GM21529 (cell line): ENCODE measurements at regions not wholly inside any gene's neighbourhood (a gene's known extent, or its start where the extent isn't known, plus 50 kb on each side); places are given as distances from the start of the nearest gene placed in this dataset.

Experiments
- ATAC-seq: cut with Tn5 transposase; IDR thresholded peaks from one replicate; pipeline ENCODE4 v1.9.1; 2021; ENCODE audit not compliant: unreplicated experiment

DNA sequence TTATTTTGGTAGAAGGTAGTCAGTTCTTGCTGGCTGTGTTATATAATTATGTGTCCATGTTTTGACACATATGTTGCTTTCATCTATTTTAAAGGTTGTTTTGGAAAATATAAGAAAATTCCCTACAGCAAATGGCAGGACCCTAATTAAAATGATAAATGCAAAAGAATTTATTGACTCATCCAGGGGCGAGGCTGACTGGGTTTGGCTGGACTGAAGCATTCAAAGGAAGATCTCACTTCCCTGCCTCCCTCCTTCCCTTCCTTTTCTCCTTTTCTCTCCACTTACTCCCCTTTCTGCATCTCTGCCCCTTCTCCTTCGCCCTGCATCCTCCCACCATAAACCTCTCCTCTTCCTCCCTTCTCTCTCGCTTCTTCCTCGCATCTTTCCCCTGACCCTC is 129.6 kb downstream of the SNAPC1 start:
- no peak for ATAC-seq

DNA sequence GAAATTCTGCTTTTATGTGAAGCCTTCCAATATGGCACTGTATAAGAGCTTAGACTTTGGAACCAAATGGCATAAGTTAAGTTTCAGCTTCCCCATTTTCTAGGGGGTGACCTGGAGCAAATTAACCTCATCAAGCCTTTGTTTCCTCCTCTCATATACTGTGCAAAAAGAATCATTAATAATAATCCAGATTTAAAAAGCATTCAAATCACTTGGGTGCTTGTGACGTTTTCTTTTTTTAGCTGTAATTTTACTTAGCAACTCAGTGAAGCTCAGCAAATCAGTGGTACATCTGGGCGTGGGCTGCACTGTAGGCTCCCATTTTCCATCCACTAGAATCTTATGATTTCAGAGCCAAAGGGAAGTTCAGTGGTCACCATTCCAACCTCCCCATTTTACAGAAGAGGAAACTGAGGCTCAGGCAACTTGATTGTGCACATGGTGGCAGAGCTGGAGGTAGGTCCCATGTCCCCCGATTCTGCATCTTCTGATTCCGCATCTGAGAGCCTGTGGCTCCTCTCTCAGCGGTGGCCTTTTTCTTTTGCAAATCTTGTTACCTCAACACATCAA is 131.2 kb downstream of the SNAPC1 start:
- no peak for ATAC-seq

DNA sequence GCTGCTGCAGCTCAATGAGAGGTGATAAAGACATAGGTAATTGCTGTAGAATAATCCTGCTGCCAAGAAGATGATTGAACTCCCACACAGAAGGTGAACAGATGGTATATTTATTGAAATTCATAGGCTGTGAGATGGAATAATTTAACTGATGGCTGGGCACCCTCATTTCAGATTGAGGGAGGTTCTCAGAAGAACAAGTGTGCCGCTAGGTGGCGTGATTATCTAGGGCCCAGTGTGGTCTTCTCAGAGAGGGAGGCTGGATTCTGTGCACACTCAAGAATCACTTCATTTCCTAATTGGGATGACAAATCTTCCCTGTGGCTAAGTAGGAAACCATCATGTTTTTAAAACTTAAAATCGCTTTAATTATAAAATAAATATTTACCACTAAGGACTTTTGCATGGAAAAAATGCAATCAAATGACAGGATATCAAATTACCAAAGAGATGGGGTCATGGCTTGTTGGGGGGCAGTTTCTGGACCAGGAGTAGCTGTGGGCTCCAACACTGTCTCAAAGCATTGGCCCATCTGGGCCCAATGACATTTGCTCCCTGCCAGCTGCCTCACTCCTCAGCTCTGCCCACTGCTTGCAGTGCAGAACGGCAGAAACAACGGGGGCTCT is 132.3 kb downstream of the SNAPC1 start:
- peak; percentile 33 for ATAC-seq

DNA sequence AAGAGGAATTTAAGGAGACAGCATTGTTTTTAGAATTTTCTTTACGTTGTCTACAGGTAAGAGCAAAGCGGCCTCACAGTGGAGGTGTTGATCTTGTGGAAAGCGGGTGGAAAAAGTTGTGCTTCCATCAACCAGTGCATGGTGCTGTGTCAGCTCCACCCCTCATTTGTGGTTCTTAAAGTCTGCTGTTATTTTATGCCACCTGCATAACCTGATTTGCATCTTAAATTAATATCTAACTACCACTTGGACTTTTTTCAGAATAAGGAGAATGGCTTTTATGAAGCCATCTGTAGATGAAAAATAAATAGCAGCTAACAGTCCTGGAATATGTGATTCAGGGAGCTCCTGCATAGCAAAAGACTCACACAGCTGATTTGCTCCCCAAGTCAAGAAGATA is 135.1 kb downstream of the SNAPC1 start:
- no peak for ATAC-seq

DNA sequence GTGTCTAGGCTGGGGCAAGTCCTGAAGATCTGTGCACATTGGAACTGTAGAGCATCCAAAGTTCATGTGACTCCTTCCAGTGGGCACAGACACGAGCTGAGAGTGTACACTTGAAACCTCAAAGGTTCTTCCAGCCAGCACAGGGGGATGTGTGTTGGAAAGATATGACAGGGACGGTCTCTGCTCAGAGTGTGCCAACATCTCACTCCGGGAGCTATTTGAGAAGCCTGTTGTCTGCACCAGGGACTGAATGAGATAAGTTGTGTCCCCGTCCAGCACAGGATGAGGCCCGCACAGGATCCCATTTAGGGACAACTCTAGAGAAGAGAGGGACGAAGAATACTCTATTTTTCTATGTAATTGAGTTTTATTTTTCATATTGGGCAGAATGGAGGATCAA is 136.3 kb downstream of the SNAPC1 start:
- ATAC-seq = no peak

DNA sequence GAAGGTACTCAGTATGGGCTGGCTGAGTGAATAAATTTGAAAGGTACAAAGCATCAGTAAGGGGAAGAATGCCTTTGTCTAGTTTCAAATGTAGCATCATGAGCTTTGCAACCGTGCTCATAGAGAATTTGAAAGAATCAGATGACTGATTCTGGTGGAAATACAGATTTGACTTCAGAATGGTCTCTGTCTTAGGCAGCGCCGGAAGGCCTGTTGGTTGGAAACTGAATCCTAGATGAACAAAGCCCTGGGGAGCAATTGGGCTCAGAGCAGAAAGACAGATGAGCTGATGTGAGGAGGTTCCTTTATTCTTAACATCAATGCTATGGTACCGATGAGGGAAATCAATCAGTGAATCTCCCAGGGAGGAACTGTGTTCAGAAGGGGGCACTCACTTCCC is 137.3 kb downstream of the SNAPC1 start:
- no peak for ATAC-seq

DNA sequence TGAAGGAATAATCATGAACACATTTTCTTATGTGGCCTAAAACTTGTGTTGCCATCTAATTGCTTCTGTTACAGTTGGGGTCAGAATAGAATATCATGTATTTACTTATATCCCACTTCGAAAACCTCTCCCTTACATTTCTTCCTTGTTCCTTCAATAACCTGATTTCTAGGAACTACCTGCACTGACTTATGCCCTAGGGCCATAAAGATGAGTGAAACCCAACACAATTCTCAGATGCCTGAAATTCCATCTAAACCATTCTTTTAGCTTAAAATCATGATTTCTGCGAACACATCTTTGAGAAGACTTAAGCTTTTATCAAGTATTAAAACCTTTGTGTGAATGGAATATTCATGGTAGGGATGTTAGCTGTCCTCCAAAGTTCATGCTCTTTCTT is 142.7 kb downstream of the SNAPC1 start:
- ATAC-seq = no peak

DNA sequence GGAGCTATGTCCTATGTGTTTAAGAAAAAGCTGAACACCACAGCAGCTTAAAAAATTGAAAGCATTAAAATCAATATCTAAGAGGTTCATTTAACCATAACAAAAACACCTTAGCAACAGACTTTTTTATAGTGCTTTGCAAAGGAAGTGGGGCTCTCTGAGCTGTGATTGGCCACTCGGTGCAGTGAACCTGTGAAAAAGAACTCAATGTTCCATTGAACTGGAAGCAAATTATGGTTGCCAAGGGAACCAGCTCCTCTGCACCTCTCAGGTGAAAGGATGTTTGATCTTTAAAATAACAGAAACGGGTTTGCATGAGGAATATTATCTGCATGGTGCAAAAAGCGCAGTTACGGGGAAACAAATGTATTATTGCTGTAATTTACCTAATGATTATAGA is 149.4 kb downstream of the SNAPC1 start:
- ATAC-seq = no peak

DNA sequence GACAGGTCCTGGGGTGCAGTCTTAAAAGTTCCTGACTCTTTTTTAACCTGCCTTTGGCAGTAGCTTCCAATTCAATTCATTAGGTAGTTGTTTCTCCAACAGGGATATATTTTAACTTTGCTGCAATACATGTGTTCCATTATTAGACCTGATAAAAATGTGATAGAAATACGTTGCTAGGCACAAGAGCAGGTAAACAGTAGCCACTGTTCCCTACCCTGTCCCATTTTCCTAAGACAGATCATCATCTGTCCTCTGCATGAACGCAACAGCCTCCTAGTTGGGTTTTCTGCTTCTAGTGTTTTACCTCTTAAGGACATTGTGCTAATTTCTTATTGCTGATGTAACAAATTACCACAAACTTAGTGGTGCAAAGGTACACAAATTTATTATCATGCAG is 156.8 kb downstream of the SNAPC1 start:
- no peak for ATAC-seq

DNA sequence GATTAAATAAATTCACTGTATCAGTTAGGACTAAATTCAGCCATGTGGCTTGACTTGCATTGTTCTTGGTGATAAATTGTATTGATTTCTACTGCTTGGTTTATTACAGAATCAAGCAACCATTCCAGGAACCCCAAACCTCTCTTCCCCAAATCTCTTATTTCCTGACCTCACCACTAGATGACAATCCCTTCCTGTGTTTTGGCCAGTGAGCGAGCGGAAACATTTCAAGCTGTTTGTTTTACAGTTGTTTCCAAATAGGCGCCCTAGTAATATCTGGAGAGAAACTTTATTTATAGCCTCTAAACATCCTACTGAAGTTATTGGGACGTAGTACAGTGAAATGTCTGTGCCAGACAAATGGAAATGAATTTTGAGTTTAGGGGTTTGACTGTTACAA is 161.1 kb downstream of the SNAPC1 start:
- no peak for ATAC-seq

DNA sequence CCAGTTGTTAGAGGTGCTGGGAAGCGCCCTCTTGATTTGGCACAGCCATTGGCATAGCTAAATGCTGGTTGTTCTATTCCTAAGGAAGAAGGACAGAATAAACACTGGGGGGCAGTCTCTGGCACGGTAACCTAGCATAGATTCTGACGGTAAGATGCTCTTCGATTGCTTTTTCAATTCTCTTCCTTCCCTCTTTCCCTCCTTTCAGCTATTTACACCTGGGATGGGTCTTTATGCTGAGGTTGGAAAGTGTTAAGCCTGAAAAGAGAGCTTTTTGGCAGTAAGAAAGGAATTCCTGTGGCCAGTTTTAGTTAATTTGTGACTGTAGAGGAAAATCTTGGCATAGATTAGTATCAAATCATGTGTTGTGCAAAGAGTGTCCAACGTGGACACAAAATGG is 162.8 kb downstream of the SNAPC1 start:
- no peak for ATAC-seq

DNA sequence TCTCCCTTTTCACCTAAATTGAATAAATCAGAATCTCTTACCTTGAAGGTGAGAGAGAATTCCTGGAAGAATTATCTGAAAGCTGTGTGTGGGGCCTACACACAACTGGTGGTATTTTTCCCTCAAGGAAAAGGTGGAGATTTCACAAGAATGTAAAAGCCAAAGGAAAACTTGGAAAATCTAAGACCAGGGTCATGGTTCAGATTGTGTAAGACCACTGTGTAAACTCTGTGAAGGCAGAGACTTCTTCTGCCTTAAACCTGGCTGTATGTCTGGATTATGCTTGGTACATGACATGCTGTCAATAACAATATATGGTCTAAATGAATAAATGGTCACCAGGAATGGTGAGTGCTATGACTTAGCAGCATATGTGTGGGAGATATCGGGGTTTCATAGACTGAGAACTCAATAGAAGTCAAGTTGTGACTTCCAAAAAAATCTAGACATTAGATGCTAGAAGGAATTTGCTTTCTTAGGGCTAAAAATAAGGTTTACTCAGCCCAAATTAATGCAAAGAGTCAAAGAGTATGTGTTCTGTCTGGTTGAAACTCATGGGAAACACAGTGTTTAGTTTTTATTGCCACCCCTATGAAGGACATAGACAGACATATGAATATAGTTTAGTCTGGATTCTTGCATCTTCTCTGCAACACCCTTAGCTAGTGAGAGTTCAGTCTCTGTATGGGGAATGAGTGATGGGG is 163.7 kb downstream of the SNAPC1 start:
- ATAC-seq = no peak

DNA sequence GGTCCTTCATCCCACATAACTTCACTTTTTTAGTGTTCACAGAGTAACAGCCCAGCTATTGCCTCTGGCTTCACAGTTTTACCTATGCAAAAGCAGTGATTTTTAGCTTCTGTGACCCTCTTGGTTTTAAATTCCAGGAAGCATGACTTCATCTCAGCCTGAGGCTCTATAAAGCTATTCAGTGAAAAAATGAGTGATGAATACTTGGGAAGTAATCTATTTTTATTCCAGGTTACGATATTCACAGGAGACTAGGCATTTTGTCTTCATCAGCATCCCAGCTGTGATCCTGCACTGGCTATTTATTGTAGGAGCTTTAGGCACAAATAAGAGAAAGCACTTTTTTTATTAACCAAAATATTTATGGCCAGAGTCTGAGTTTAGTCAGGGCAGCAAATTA is 164.8 kb downstream of the SNAPC1 start:
- no peak for ATAC-seq

DNA sequence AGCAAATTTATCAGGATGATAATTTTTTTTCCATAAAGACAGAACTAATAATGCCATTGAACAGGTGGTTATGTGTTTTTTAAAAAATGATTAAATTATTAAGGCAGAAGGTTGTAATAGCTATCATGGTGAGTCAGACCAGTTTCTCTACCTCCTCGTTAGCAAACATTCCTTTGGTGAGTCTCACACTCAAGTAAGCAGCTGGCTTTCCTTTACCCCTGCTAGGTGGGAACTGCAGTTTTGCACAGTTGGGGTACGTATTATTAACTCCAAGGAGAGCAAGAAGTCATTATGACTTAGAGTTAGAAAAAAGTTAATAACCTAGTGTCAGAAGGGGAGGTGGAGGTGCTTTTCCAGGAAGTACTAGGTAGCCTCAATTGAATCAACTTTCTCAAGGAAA is 165.3 kb downstream of the SNAPC1 start:
- no peak for ATAC-seq

DNA sequence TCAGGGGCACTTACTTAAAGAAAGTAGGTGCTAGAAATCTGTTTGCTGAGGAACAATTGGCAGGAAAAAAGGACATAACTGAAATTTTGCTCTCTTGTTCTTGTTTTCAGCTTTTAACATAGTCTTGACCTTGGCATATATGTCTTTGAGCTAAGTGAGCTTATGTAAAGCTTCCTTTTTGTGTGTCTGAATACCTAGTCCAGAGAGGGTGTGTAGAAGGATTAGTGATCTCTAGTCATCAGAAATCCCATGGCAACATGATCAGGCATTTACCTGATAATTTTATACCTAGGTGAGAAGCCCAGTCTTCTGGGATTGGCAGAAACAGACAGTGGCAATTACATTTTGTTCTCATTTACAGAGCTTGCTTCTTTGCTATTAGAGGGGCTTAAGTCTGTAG is 166.1 kb downstream of the SNAPC1 start:
- ATAC-seq = no peak

DNA sequence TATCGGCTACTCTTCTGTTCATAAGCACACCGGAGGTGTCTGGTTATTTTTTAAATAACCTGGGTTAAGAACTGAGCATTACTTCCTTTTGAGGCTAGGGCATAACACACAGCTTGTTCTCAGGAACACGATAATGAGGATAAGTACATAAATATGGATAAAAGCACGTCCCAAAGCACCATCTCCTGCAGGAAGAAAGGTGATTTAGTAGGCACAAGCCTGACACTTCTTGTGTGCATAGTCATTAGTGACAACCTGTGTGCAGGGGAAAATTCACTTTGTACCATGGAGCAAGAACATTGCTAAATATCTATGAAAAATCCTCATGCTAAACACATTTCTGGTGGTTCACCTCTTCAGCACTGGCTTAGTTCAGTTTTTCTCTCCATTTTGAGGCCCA is 166.5 kb downstream of the SNAPC1 start:
- no peak for ATAC-seq

DNA sequence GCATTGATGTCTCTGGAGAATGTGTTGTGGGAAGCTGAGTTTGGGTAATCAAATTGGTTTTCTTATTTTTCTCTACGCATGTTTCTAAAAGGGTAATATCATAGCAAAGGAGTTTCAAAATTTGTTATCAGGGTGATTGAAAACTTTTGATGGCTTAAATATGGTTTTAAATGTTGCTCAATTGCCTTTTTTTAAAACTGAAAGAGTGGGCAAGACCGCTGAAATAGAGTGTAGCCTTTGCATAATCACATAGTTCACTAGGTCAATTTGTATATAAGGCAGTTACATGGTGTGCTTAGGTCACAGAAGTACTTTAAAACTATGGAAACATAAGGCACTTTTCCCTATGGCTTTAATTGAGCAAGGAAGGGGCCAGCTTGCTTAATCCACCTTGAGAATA is 167.4 kb downstream of the SNAPC1 start:
- ATAC-seq = no peak

DNA sequence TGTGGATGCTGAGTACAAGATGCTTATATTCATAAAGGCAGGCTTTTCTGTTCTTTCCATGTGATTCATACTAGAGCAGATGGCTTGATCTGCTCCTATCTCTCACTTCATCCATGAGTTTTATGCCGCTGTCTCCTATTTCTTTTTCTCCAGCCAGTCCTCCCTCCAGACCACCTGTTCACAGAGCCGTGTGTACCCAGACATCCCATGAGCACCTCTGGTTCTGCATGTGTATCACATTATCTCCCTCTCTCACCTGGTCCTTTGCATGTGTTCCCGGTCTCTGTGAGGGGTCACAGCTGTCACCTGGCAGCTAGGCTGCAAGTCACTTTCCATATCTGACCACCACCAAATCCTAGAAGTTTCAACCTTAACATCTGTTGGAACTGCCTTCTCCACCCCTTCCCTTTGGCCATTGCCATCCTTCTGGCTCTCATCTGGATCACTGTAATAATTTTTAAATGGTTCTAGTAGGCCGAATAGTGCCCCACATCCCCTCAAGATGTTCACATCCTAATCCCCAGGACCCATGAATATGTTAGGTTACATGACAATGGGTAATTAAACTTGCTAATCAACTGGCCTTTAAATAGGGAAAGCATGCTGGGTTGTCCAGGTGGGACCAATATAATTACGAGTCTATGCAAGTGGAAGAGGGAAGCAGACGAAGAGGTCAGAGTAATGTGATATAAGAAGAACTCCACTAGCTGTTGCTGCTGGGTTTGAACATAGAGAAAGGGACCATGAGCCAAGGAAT is 168.1 kb downstream of the SNAPC1 start:
- ATAC-seq = no peak

DNA sequence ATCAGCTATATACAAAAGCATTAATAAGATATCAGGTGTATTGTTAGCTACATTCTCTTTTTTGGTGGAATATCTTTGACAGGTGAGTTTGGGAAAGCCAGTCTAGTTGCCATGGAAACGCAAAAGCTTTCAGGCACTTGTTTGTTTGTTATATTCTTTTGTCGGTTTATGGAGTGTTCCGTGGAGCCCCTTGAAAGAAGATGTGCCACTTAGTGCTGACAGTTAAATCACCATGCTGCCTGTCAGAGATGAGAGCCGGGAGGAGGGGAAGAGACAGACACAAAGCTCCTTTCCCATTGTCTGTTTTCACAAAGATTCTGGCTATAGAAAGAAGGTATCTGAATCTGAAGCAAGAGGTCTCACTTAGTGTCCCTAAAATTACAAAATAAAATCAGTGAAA is 170.8 kb downstream of the SNAPC1 start:
- ATAC-seq = no peak

DNA sequence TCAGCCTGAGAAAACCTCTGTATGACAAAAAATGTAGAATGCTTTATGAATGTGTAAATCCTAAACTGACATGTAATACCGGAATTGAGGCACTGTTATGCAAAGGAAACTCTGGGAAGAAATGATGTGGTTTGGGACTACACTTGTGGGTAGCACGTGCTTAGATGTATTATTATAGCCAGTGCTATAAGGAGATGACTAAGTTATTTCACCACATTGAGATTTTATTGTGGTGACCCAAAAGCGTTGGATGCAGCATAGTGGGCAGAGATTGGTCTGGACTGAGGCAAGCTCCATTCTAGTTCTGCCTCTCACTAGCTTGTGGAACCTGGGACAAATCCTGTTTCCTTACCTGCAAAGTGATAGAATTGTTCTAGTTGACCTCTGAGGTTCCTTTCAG is 172.2 kb downstream of the SNAPC1 start:
- no peak for ATAC-seq

DNA sequence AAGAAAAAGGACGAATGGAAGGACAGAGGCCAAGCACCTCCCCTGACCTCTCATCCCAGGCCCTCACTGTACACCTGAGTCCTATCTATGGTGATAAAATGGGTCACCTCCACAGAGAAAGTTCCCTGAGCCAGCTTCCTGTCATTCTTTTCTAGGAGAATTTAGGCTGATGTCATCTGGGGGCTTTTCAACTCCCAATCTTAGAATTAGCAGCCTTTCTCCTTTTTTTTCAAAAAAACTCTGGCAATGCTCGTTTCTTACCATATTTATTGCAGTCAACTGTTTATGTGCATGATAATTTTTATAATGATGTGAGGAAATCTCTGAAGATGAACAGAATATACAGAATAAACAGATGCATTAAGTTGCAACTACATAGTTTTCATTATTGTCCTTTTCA is 177.6 kb downstream of the SNAPC1 start:
- no peak for ATAC-seq
